ENCODE measurements at regions not wholly inside any gene's neighbourhood (a gene's known extent, or its start where the extent isn't known, plus 50 kb on each side); places are given as distances from the start of the nearest gene placed in this dataset.

GRCh38 chr16:52235186-52235585 lies 311.8 kb downstream of the TOX3 start:
- Histone ChIP-seq H3K9me3 (ENCODE audit: control insufficient read depth, insufficient read depth, low read length) (no peaks in the 10 kb centered on the region), H3K27ac (ENCODE audit: low read length) (no peak overlapping the region), H3K27me3 (ENCODE audit: control insufficient read depth, insufficient read depth, low read length) (no peaks in the 10 kb centered on the region), H3K36me3 (ENCODE audit: control insufficient read depth, insufficient read depth, low read length) (no peaks in the 10 kb centered on the region), H3K4me3 (ENCODE audit: low read length) (no peak overlapping the region), H3K4me1 (ENCODE audit: control insufficient read depth, insufficient read depth, low read length) (no peaks in the 10 kb centered on the region)
- Mint-ChIP-seq H3K4me3 (no peak overlapping the region), H3K36me3 (no peaks in the 10 kb centered on the region), H3K27ac (no peak overlapping the region), H3K27me3 (ENCODE audit: low read depth in 2 of 2) (no peaks in the 10 kb centered on the region), H3K9me3 (peaks cover 2 to 3% of the 10 kb centered on the region in 2 donors), H3K4me1 (no peaks in the 10 kb centered on the region)
- no peak for TF ChIP-seq CTCF (IDR thresholded peaks at IDR 0.05)
- intact Hi-C loops (cut with micrococcal nuclease), result no loop called here
- DNase-seq (no peak), ATAC-seq (no peak)

GRCh38 chr16:52234626-52235025 lies 312.3 kb downstream of the TOX3 start:
- no peak for DNase-seq
- no peak for TF ChIP-seq CTCF (IDR thresholded peaks at IDR 0.05)
- Mint-ChIP-seq H3K36me3 (no peaks in the 10 kb centered on the region), H3K27ac (no peak overlapping the region), H3K4me3 (no peak overlapping the region), H3K9me3 (peaks cover 2 to 3% of the 10 kb centered on the region in 2 donors), H3K4me1 (no peaks in the 10 kb centered on the region), H3K27me3 (ENCODE audit: low read depth in 2 of 2) (no peaks in the 10 kb centered on the region)
- WGBS (ENCODE audit: insufficient coverage), result 92% methylated on average over 2 of the region's 2 CpGs
- H3K27ac ChIP-seq (ENCODE audit: low read length), result no peak overlapping the region
- H3K9me3 ChIP-seq (ENCODE audit: control insufficient read depth, insufficient read depth, low read length), result no peaks in the 10 kb centered on the region
- no peak overlapping the region for H3K4me3 ChIP-seq (ENCODE audit: low read length)
- no peaks in the 10 kb centered on the region for H3K27me3 ChIP-seq (ENCODE audit: control insufficient read depth, insufficient read depth, low read length)
- H3K4me1 ChIP-seq (ENCODE audit: control insufficient read depth, insufficient read depth, low read length), result no peaks in the 10 kb centered on the region
- no peaks in the 10 kb centered on the region for H3K36me3 ChIP-seq (ENCODE audit: control insufficient read depth, insufficient read depth, low read length)
- intact Hi-C loops (cut with micrococcal nuclease), result no loop called here
- no peak for ATAC-seq

GRCh38 chr16:52229471-52229870 lies 317.5 kb downstream of the TOX3 start:
- ATAC-seq, result no peak
- 85% methylated on average over 3 of the region's 3 CpGs for WGBS (ENCODE audit: insufficient coverage)

More at GRCh38 chr16:52229471-52229870, 317.5 kb downstream of the TOX3 start:
- TF ChIP-seq CTCF (IDR thresholded peaks at IDR 0.05), result no peak
- Histone ChIP-seq H3K4me1 (ENCODE audit: control insufficient read depth, insufficient read depth, low read length) (no peaks in the 10 kb centered on the region), H3K36me3 (ENCODE audit: control insufficient read depth, insufficient read depth, low read length) (no peaks in the 10 kb centered on the region), H3K27ac (ENCODE audit: low read length) (no peak overlapping the region), H3K27me3 (ENCODE audit: control insufficient read depth, insufficient read depth, low read length) (no peaks in the 10 kb centered on the region), H3K4me3 (ENCODE audit: low read length) (no peak overlapping the region), H3K9me3 (ENCODE audit: control insufficient read depth, insufficient read depth, low read length) (no peaks in the 10 kb centered on the region)
- intact Hi-C loops (cut with micrococcal nuclease), result no loop called here
- Mint-ChIP-seq H3K4me1 (no peaks in the 10 kb centered on the region), H3K27ac (no peak overlapping the region), H3K4me3 (no peak overlapping the region), H3K36me3 (no peaks in the 10 kb centered on the region), H3K9me3 (peaks cover 6 to 7% of the 10 kb centered on the region in 2 donors), H3K27me3 (ENCODE audit: low read depth in 2 of 2) (no peaks in the 10 kb centered on the region)
- no peak for DNase-seq
